Brain pericyte (primary cell): ENCODE measurements at regions not wholly inside any gene's neighbourhood (a gene's known extent, or its start where the extent isn't known, plus 50 kb on each side); places are given as distances from the start of the nearest gene placed in this dataset.

ENCODE experiments used
- DNase-seq: peaks from one replicate; pipeline ENCODE4 v3.0.0-alpha.2; 2012; ENCODE audit warnings: low read depth, low spot score

DNA sequence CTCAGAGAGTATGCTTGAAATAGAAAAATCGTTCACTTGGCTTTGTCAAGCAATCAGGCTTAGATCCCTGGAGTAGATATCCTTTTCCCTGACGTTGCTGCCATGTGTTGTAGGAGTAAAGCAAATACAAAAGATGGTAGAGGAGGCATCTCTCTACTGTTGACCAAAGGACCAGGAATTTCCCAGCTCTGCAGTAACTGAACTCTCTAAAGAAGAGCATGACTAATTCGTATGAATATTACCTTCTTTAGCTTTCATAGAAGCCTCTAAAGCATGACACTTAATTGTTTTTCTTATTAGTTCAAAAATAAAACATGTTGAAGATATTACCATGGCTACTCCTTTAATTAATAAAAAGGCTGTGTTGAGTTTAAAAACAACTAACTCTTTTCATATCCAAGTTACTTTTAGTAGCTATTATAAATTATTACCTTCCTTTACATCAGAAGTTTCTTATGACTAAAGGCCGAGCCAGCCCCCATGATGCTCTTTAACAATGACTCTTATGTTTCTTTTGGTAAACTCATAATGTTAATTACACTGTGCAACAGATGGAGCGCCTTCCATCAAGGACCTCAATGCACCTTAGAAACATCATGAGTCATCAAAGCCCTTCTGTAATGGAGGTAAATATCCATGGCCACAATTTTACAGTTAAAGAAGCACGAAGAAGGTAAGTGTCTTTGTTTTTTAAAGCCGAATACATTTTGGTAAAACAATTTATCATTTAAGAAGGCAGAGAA, 352.4 kb downstream of the KLF5 start:
- DNase-seq = no peak

DNA sequence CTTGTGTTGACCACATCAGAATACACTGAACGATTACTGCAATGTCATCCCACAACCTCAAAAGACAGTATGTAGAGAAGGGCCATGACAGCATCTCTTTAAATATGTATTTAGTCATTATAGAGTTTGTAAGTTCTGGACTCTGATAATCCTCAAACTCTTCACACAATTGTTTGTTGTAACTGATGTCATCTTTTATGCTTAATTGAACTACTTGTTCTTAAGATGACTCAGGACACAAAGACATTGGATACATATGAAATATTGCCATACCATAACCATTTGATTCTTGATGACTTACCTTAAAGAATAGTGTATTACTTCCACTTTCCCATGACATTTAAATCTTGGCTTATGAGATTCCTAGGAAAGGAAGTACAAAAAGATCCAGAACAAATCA, 347.6 kb downstream of the KLF5 start:
- no peak for DNase-seq

DNA sequence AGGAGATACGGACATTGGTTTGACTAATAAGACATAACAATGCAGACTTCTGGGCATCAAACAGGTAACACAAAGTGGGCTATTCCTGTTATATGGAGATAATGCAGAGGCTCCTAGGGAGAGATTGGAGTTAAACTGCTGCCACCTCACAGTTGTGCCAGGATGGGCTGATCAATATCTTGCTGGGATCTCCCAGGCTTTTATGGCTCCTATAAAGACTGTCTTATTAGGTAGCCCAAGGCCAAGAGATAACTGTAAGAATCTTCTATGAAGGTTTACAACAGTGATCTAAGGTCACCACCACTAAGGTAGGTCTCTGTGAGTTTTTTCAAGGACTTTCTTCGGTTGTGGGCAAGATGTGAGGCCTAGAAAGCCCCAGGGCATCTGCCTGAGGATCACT, 345.8 kb downstream of the KLF5 start:
- no peak for DNase-seq

DNA sequence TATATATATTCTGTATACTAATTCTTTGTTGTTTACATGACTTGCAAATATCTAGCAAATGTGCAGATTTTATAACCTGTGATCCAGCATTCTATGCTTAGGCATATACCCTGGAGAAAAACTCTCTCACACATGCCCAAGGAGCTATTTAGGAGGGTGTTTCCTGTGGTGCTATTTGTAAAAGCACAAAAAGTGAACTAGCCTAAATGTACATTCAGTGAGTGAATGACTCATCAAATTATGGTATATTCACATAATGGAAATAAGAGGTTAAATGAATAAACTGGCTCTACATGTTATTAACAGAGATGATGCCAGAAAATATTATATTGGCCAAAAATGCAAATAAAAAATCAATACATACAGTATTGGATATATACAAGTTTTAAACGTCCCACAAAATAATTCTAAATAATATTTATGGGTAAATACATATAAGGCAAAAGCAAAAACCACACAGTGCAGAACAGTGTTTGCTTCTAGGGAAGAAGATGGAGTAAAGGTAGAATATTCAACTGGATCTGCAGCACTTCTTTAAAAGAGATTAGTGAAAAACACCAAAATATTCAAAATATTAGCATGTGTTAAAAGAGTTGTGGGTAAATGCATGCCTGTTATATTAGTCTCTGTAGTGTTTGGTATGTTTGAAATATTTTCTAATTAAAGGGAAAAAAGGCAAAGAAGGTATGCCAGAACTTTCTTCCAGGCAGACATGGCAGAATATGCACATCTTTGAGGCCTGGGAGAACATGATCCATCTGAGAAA, 344.7 kb downstream of the KLF5 start:
- no peak for DNase-seq

GRCh38 chr13:73401769-73402168, 343.0 kb downstream of the KLF5 start:
- no peak for DNase-seq

DNA sequence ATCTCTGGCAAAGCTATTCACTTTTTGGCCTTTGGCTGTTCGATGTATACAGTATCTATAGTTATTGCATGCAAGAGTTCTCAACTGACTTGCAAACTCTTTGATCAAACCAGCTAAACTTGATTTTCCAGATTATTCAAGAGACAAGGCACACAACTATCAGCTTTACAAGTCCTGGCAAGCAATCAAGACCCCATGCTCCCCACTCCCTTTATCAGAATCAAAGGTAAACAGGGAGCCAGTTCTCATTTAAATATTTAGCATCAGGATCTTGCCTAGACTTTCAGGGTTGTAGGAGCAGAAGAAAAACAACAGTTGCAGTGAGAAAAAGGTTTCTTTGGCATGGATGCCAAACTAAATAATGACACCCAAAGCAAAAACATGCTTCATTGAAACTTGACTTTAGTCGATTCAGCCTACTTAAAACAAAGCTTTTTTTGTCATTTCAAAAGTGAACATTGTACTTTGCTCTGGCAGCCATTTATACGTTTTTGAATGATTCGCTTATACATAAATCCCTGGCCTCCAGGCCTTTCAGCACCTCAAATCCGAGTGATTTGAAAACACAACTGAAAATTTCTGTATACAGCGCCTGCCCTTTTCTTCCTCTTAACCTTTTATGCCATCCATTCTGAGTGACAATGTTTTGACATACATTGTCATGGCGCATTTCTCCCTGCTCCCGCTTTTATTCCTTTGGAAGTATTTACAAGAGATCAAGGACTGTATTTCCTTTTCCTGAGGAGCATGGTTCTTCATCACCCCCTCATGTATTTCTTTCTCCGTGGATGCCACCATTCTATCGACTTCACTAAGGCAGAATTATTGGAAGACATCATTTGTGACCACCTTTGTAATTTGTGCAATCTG, 340.8 kb downstream of the KLF5 start:
- no peak for DNase-seq

- DNase-seq = no peak
Observed at GRCh38 chr13:73397496-73398305, 338.9 kb downstream of the KLF5 start.

DNA sequence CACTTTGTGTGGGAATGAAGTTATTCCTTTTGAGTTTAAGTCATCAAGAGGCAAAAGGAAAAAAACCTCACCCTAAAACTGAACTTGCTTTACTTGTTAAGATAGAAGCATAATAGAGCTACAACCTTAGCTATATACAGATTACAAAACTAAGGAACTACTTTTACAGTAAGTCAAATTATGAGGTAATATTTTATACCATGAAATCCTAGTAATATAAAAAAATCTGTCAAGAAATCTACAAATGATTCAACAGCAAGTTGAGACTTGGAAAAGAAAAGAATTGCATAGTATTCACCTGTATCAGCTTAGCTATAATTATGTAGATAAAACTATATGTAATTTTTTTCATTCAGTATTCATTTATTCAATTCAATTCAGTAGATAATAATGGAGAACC, 335.3 kb downstream of the KLF5 start:
- no peak for DNase-seq

GRCh38 chr13:73390100-73390499, 331.3 kb downstream of the KLF5 start:
- no peak for DNase-seq

GRCh38 chr13:73388586-73388985, 329.8 kb downstream of the KLF5 start:
- DNase-seq = no peak

- DNase-seq = no peak
Observed at GRCh38 chr13:73387318-73387717, 328.5 kb downstream of the KLF5 start.

DNA sequence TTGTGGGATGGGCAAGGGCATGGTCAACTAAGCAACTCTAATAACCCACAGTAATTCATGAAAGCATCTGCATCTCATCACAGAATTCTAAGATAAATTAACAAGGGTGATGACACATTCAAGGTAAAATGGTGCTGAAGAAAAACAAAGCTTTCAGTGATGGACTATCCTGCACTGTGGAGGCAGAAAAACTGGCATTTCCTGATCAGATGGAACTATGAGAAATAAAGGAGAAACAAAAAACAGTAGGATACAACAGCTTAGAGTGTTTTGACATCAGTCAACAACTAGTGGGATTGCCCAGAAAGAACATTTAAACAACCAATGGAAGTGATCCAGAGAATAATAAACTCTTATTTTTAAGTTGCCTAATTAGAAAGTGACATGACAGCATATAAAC, 327.0 kb downstream of the KLF5 start:
- DNase-seq = no peak

- no peak for DNase-seq
Observed at GRCh38 chr13:73372666-73373627, 314.1 kb downstream of the KLF5 start.

DNA sequence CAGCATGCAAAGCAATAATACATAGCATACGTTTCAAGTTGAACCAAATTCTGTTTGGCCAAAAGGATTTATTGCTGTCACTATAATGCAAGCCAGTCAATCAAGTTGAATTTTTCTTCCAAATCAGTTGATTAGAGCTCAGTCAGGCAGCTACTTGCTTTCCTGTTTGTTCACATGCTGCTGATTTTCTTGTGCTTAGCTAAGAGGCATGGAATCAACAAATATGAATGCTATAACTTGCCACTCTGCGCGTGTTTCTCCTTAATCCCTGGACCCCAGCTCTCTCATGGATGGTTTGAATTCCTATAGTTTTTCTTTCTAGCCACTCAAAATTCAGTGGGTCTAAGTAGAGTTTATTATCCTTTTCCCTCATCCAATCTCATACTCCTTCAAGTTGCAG, 311.3 kb downstream of the KLF5 start:
- no peak for DNase-seq

DNA sequence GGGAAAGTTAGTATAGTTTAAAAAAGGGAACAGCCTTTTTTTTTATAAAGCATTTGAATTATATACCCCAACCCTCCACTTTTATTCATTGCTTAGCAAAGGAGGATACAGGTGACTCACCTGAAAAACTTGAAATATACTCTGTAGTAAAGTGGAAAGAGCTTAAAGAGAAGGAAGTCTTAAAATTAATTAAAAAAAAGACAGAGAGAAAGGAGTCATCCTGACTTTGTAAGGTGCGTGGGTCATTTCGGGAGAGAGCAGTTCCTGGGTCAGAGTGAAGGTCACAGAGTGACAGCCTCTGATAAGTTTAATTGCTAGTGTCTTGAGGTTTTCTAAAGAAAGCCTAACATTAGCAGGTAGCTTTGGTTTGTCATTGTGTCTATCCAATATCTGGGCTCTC, 310.3 kb downstream of the KLF5 start:
- no peak for DNase-seq

GRCh38 chr13:73368608-73369007, 309.8 kb downstream of the KLF5 start:
- DNase-seq = no peak

DNA sequence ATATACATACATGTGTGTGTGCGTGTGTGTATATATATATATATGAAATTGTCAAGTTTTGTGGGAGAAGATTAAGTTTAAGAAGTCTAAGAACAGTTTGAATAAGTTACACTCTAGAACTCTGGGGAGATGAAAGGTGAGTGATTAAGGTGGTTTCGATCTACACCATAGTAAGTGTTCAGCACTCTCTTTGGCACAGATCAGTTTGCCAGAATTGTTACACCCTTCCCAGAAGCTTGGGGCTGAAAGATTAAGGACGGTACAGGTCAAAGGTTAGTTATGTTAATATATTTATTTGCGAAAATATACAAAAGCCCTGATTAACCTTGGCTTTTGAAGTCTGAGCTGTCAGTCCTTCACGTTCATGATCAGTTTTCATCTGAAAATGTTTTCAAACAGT, 309.1 kb downstream of the KLF5 start:
- DNase-seq = no peak

DNA sequence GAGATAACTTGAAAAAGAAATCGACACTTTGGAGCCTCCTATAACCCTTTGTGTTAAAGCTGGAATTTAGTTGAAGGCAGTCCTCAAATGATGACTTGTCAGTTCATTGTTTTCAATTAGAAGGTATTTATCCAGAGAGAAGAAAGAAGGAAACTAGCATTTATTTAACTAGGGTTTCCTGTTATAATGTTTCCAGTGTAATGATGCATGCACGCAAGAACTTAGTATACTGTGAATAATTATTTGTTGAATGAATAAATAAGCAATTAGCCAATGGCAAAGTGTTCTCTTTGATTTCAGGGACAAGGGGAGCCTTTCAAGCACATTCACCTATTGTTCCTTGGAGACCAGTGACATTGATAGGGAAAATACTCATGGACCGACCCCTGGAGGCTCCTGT, 307.4 kb downstream of the KLF5 start:
- DNase-seq = no peak

DNA sequence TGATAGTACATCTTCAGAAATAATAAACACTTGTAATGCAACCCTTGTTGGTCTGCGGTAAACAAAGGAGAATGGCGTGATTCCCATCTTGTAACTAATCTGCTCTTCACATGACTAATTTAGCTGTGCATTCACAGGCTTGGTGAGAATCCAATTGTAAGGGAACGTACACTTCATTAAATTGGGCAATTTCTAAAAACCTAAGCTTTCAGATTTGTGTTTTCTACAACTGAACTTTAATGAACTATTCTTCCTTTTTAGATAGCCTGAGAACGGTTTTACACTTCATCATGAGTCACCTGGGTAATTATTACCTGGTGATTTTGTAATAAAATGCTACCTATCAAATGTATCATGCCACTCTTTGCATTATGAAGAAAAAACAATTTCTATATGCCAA, 306.9 kb downstream of the KLF5 start:
- no peak for DNase-seq

- DNase-seq = no peak
Observed at GRCh38 chr13:73365252-73365651, 306.4 kb downstream of the KLF5 start.
